HepG2 (cell line): ENCODE measurements at regions not wholly inside any gene's neighbourhood (a gene's known extent, or its start where the extent isn't known, plus 50 kb on each side); places are given as distances from the start of the nearest gene placed in this dataset.
A peak's percentile ranks its signal among the peaks of the same experiment; 100 is the strongest.

Source experiments
- ARHGAP35 ChIP-seq: sonication (generic); formaldehyde crosslinking; IDR thresholded peaks from 2 replicates; pipeline ENCODE4 v1.9.0; 2022; ENCODE audit warnings: mild to moderate bottlenecking, inconsistent platforms, moderate library complexity, missing genetic modification reagents, borderline replicate concordance
- DPF2 ChIP-seq: sonication (generic); formaldehyde crosslinking; IDR thresholded peaks from 2 replicates; pipeline ENCODE4 v1.4.0; 2020; ENCODE audit warnings: mild to moderate bottlenecking, low read depth, missing genetic modification reagents, borderline replicate concordance
- HMGXB4 ChIP-seq, 2 experiments: sonication (generic) in 1 of 2; formaldehyde crosslinking in 1 of 2; IDR thresholded peaks; 2 replicates each; pipeline versions ENCODE4 v1.4.0 to v1.6.1; 2018 to 2020; ENCODE audit warnings: missing genetic modification reagents in 2 of 2, borderline replicate concordance in 1 of 2, low read depth in 1 of 2, mild to moderate bottlenecking in 1 of 2, missing biosample characterization in 1 of 2
- MLX ChIP-seq: IDR thresholded peaks from 2 replicates; pipeline ENCODE4 v1.6.1; 2016
- NBN ChIP-seq: fragments of 450-650 bp; conservative IDR thresholded peaks from 2 replicates; pipeline ENCODE4 v1.6.1; 2017
- NCOA1 ChIP-seq: sonication (generic); formaldehyde crosslinking; IDR thresholded peaks from 2 replicates; pipeline ENCODE4 v1.9.0; 2021; ENCODE audit warnings: missing genetic modification reagents
- POLR2AphosphoS5 ChIP-seq: IDR thresholded peaks from 2 replicates; pipeline ENCODE4 v1.6.1; 2012; ENCODE audit warnings: low read depth, low read length
- RAD21 ChIP-seq: fragments of 450-650 bp; formaldehyde crosslinking; IDR thresholded peaks from 2 replicates; pipeline ENCODE4 v1.5.0; 2020; ENCODE audit warnings: mild to moderate bottlenecking
- RBFOX2 ChIP-seq: fragments of 200-400 bp; formaldehyde crosslinking; IDR thresholded peaks from 2 replicates; pipeline ENCODE4 v1.6.1; 2017; ENCODE audit warnings: low read depth, mild to moderate bottlenecking, low read length
- SKIL ChIP-seq: sonication (generic); formaldehyde crosslinking; IDR thresholded peaks from 2 replicates; pipeline ENCODE4 v1.8.0; 2022; ENCODE audit warnings: missing genetic modification reagents, mild to moderate bottlenecking, moderate library complexity, borderline replicate concordance
- SMAD9 ChIP-seq: sonication (generic); formaldehyde crosslinking; IDR thresholded peaks from 2 replicates; pipeline ENCODE4 v1.5.1; 2020; ENCODE audit warnings: mild to moderate bottlenecking, missing genetic modification reagents
- SRF ChIP-seq: IDR thresholded peaks from 2 replicates; pipeline ENCODE4 v1.6.1; 2011; ENCODE audit warnings: mild to moderate bottlenecking, low read depth, low read length, moderate library complexity
- TBL1XR1 ChIP-seq: fragments of 150-350 bp; IDR thresholded peaks from 2 replicates; pipeline ENCODE4 v1.6.1; 2014; ENCODE audit warnings: borderline replicate concordance, low read length; ENCODE audit not compliant: partially characterized antibody
- ZBTB20 ChIP-seq: sonication (generic); formaldehyde crosslinking; IDR thresholded peaks from 2 replicates; pipeline ENCODE4 v1.8.1; 2023; ENCODE audit warnings: missing genetic modification reagents, low read depth, mild to moderate bottlenecking, borderline replicate concordance
- ZFP36L1 ChIP-seq: sonication (generic); formaldehyde crosslinking; IDR thresholded peaks from 2 replicates; pipeline ENCODE4 v1.8.0; 2022; ENCODE audit warnings: mild to moderate bottlenecking, missing genetic modification reagents, moderate library complexity
- ZFP82 ChIP-seq: sonication (generic); formaldehyde crosslinking; IDR thresholded peaks from 2 replicates; pipeline ENCODE4 v1.5.1; 2020; ENCODE audit warnings: mild to moderate bottlenecking, missing genetic modification reagents, borderline replicate concordance
- ZNF282 ChIP-seq: fragments of 450-650 bp; IDR thresholded peaks from 2 replicates; pipeline ENCODE4 v1.6.1; 2018; ENCODE audit not compliant: partially characterized antibody
- ZNF34 ChIP-seq: sonication (generic); formaldehyde crosslinking; IDR thresholded peaks from 2 replicates; pipeline ENCODE4 v1.4.0; 2020; ENCODE audit warnings: mild to moderate bottlenecking, missing genetic modification reagents, borderline replicate concordance
- ZNF468 ChIP-seq: sonication (generic); formaldehyde crosslinking; IDR thresholded peaks from 2 replicates; pipeline ENCODE4 v1.8.0; 2022; ENCODE audit warnings: mild to moderate bottlenecking, moderate library complexity, missing genetic modification reagents
- ZNF501 ChIP-seq: sonication (generic); formaldehyde crosslinking; IDR thresholded peaks from 2 replicates; pipeline ENCODE4 v1.5.1; 2020; ENCODE audit warnings: mild to moderate bottlenecking, moderate library complexity, missing genetic modification reagents
- ZNF616 ChIP-seq: sonication (generic); formaldehyde crosslinking; IDR thresholded peaks from 2 replicates; pipeline ENCODE4 v1.5.0; 2020; ENCODE audit warnings: low read depth, mild to moderate bottlenecking, missing genetic modification reagents
- ZNF629 ChIP-seq: sonication (generic); formaldehyde crosslinking; conservative IDR thresholded peaks from 2 replicates; pipeline ENCODE4 v1.5.0; 2020; ENCODE audit warnings: missing genetic modification reagents
- ZNF644 ChIP-seq: IDR thresholded peaks from 2 replicates; pipeline ENCODE4 v1.6.1; 2016; ENCODE audit warnings: low read depth
- ZNF660 ChIP-seq: sonication (generic); formaldehyde crosslinking; IDR thresholded peaks from 2 replicates; pipeline ENCODE4 v1.5.1; 2020; ENCODE audit warnings: mild to moderate bottlenecking, low read depth, missing genetic modification reagents, borderline replicate concordance
- ZNF770 ChIP-seq: sonication (generic); formaldehyde crosslinking; IDR thresholded peaks from 2 replicates; pipeline ENCODE4 v1.5.0; 2020; ENCODE audit warnings: mild to moderate bottlenecking, missing genetic modification reagents
- ZNF790 ChIP-seq: sonication (generic); formaldehyde crosslinking; IDR thresholded peaks from 2 replicates; pipeline ENCODE4 v1.8.0; 2022; ENCODE audit warnings: missing genetic modification reagents, mild to moderate bottlenecking, borderline replicate concordance

GRCh38 chr4:98778206-98778605 is 119.8 kb upstream of the TSPAN5 start (continued):
- TF ChIP-seq RBFOX2 (no peak), ZNF629 (CRISPR knock-in tag) (no peak), ZNF282 (no peak), ZNF34 (no peak), ZNF468 (no peak), NCOA1 (CRISPR knock-in tag) (no peak), RAD21 (no peak), SMAD9 (no peak), SKIL (CRISPR knock-in tag) (no peak), ZNF644 (CRISPR knock-in tag) (peak; percentile 91), HMGXB4 (CRISPR knock-in tag; IDR thresholded peaks at IDR 0.05; ENCODE audit: borderline replicate concordance in 1 of 2, low read depth in 1 of 2) (no peak), SRF (no peak), MLX (CRISPR knock-in tag) (no peak), ARHGAP35 (CRISPR knock-in tag) (no peak), ZNF501 (CRISPR knock-in tag) (no peak), ZNF660 (CRISPR knock-in tag) (no peak), ZFP36L1 (no peak), DPF2 (CRISPR knock-in tag) (peak; percentile 84; the same call in 1 of the 2 replicates), ZFP82 (CRISPR knock-in tag) (no peak), TBL1XR1 (no peak), POLR2AphosphoS5 (no peak), ZNF770 (CRISPR knock-in tag) (no peak; the same call in 1 of the 2 replicates), ZNF616 (CRISPR knock-in tag) (no peak), ZNF790 (CRISPR knock-in tag) (no peak), NBN (no peak), ZBTB20 (CRISPR knock-in tag) (no peak)
